BJ (cell line): ENCODE measurements at regions not wholly inside any gene's neighbourhood (a gene's known extent, or its start where the extent isn't known, plus 50 kb on each side); places are given as distances from the start of the nearest gene placed in this dataset.

ENCODE experiments used
- CTCF ChIA-PET: fragments of 350-600 bp; formaldehyde crosslinking; extraction: SDS; loops from one replicate; lab custom pipeline; 2021; ENCODE audit warnings: antibody characterized with exemption, inconsistent platforms; lab: Yijun Ruan, JAX
- POLR2A ChIA-PET: fragments of 300-600 bp; sonication (Branson Sonifier 250); formaldehyde crosslinking; extraction: SDS; loops from one replicate; lab custom pipeline; 2021; ENCODE audit warnings: antibody characterized with exemption; lab: Charles Lee
- DNase-seq: peaks from one replicate; pipeline ENCODE4 v3.0.0-alpha.2; 2011; ENCODE audit warnings: low read depth
- H3K27me3 ChIP-seq: 2 replicates; pipeline ENCODE4 v1.6.0; 2011; ENCODE audit warnings: low read length; ENCODE audit not compliant: control insufficient read depth, insufficient read depth
- H3K36me3 ChIP-seq: 2 replicates; pipeline ENCODE4 v1.5.1; 2011; ENCODE audit warnings: low read length; ENCODE audit not compliant: control insufficient read depth, insufficient read depth
- H3K4me3 ChIP-seq: 2 replicates; pipeline ENCODE4 v1.5.1; 2011; ENCODE audit warnings: low read depth, mild to moderate bottlenecking, control low read depth, low read length
- CTCF ChIP-seq: IDR thresholded peaks from 2 replicates; pipeline ENCODE4 v1.5.1; 2011; ENCODE audit warnings: low read depth, mild to moderate bottlenecking, control low read depth, inconsistent platforms, low read length, moderate library complexity; ENCODE audit not compliant: insufficient read depth

DNA sequence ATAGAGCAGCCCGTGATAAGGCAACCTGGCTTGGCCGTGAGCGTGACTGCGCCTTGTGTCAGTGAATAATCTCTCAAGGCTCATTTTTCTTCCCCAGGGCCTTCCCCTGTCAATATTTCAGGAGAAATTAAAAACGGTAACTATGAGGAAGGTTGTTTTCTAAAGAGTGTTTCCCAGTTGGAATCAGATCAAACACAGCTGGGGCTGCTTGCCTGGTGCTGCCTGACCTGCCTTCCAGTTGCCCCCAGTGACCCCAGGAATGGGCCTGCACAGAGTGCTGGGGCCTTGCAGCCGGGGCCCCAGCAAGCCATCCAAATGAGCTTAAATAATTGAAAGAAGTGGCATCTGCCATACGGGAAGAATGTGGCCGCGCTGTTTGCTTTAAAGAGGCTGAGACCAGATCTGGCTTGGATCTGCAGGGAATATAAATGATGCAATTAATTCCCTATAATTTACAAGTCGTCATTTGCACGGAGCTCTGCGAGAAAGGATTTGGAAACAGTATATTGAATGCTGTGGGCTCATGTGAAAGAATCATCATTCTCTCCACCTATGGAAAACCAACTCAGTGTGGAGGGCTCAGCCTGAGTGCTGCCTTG is 203.9 kb downstream of the C1orf94 start:
- H3K27me3 ChIP-seq: no peaks in the 10 kb centered on the region
- ChIA-PET CTCF (no interaction called here), POLR2A (no interaction called here)
- H3K36me3 ChIP-seq: no peaks in the 10 kb centered on the region
- H3K4me3 ChIP-seq: no peak overlapping the region
- no peak for TF ChIP-seq CTCF
- no peak for DNase-seq

- no peaks in the 10 kb centered on the region for H3K36me3 ChIP-seq
- no peak overlapping the region for H3K4me3 ChIP-seq
- CTCF ChIA-PET: no interaction called here
- POLR2A ChIA-PET: no interaction called here
- H3K27me3 ChIP-seq: no peaks in the 10 kb centered on the region
- no peak for DNase-seq
- no peak for TF ChIP-seq CTCF
Measured at GRCh38 chr1:34389974-34390373, 213.3 kb downstream of the C1orf94 start.

DNA sequence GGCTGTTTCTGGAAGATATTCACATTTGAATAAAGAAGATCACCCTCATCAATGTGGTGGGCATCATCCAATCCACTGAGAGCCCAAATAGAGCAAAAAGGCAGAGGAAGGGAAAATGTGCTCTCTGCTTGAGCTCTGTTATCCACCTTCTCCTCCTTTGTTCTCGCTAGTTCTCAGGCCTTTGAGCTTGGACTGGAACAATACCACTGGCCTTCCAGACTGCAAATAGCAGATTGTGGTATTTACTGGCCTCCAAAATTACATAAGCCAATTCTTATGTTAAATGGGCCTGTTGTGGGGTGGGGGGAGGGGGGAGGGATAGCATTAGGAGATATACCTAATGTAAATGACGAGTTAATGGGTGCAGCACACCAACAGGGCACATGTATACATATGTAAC is 219.3 kb downstream of the C1orf94 start:
- TF ChIP-seq CTCF: no peak
- DNase-seq: no peak
- CTCF ChIA-PET: no interaction called here
- Histone ChIP-seq H3K4me3 (no peak overlapping the region), H3K36me3 (no peaks in the 10 kb centered on the region), H3K27me3 (no peaks in the 10 kb centered on the region)
- POLR2A ChIA-PET: no interaction called here

GRCh38 chr1:34398241-34398915 is 221.7 kb downstream of the C1orf94 start:
- Histone ChIP-seq H3K4me3 (no peak overlapping the region), H3K36me3 (no peaks in the 10 kb centered on the region), H3K27me3 (no peaks in the 10 kb centered on the region)
- ChIA-PET POLR2A (no interaction called here), CTCF (no interaction called here)
- TF ChIP-seq CTCF: no peak
- DNase-seq: no peak

DNA sequence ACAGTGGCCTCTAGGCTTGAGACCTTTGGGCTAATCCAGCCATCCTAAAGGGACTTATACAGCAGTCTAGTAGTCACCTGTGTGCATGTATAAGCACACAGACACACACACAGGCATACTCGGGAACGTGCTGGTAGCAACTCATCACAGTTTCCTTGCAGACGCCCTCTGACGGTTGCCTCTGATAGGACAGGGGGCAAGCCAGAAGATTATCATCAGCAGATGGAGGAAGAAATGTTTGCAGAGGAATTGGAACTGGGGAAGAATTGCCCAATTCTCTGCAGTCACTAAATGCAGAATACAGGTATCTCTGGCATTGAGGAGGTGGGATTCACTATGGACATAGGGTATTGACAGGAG is 222.2 kb downstream of the C1orf94 start:
- Histone ChIP-seq H3K4me3 (no peak overlapping the region), H3K27me3 (no peaks in the 10 kb centered on the region), H3K36me3 (no peaks in the 10 kb centered on the region)
- TF ChIP-seq CTCF: no peak
- CTCF ChIA-PET: no interaction called here
- no peak for DNase-seq
- POLR2A ChIA-PET: no interaction called here
